H9 (cell line): ENCODE measurements at regions not wholly inside any gene's neighbourhood (a gene's known extent, or its start where the extent isn't known, plus 50 kb on each side); places are given as distances from the start of the nearest gene placed in this dataset.

Experiments used
- DNase-seq: peaks from one replicate; pipeline ENCODE4 v3.0.0-alpha.2; 2017
- H2AFZ ChIP-seq: one replicate; pipeline ENCODE4 v1.6.1; 2013; ENCODE audit warnings: mild to moderate bottlenecking, low read length, control low read depth, moderate library complexity
- H2AK5ac ChIP-seq: 2 replicates; pipeline ENCODE4 v1.6.1; 2013; ENCODE audit warnings: low read length, control low read depth, mixed read lengths; ENCODE audit not compliant: insufficient read length
- H2BK120ac ChIP-seq: one replicate; pipeline ENCODE4 v1.6.1; 2013; ENCODE audit warnings: low read depth, mild to moderate bottlenecking, low read length, control low read depth, inconsistent platforms; ENCODE audit not compliant: poor library complexity, severe bottlenecking
- H2BK12ac ChIP-seq: 2 replicates; pipeline ENCODE4 v1.6.1; 2013; ENCODE audit warnings: low read length, control low read depth, mixed read lengths, low read depth; ENCODE audit not compliant: insufficient read length
- H2BK15ac ChIP-seq: 2 replicates; pipeline ENCODE4 v1.6.1; 2013; ENCODE audit warnings: low read depth, low read length, control low read depth
- H2BK20ac ChIP-seq: one replicate; pipeline ENCODE4 v1.6.1; 2013; ENCODE audit warnings: low read depth, mild to moderate bottlenecking, low read length, control low read depth, inconsistent platforms; ENCODE audit not compliant: poor library complexity, severe bottlenecking
- H2BK5ac ChIP-seq: 2 replicates; pipeline ENCODE4 v1.6.1; 2013; ENCODE audit warnings: low read length, control low read depth, mixed read lengths; ENCODE audit not compliant: insufficient read length
- H3K14ac ChIP-seq: 2 replicates; pipeline ENCODE4 v1.6.1; 2013; ENCODE audit warnings: low read length, control low read depth; ENCODE audit not compliant: insufficient read depth
- H3K18ac ChIP-seq: 2 replicates; pipeline ENCODE4 v1.6.1; 2013; ENCODE audit warnings: low read depth, mild to moderate bottlenecking, mixed read lengths, low read length, control low read depth; ENCODE audit not compliant: insufficient read length
- H3K23ac ChIP-seq: 2 replicates; pipeline ENCODE4 v1.6.1; 2013; ENCODE audit warnings: low read length, control low read depth, mixed read lengths, low read depth; ENCODE audit not compliant: insufficient read length
- H3K23me2 ChIP-seq: 2 replicates; pipeline ENCODE4 v1.6.1; 2013; ENCODE audit warnings: low read depth, mild to moderate bottlenecking, mixed read lengths, low read length, control low read depth; ENCODE audit not compliant: insufficient read length, poor library complexity, severe bottlenecking
- H3K27ac ChIP-seq: 2 replicates; pipeline ENCODE4 v1.5.1; 2013; ENCODE audit warnings: low read length, control low read depth, mixed read lengths, low read depth; ENCODE audit not compliant: insufficient read length
- H3K27me3 ChIP-seq: 2 replicates; pipeline ENCODE4 v1.6.1; 2013; ENCODE audit warnings: low read length, control low read depth, inconsistent platforms; ENCODE audit not compliant: insufficient read depth
- H3K4ac ChIP-seq: 2 replicates; pipeline ENCODE4 v1.6.1; 2013; ENCODE audit warnings: low read depth, mild to moderate bottlenecking, control low read depth, inconsistent platforms, low read length, moderate library complexity
- H3K4me1 ChIP-seq: 2 replicates; pipeline ENCODE4 v1.6.1; 2013; ENCODE audit warnings: low read length, control low read depth, inconsistent platforms; ENCODE audit not compliant: insufficient read depth
- H3K4me2 ChIP-seq: 2 replicates; pipeline ENCODE4 v1.6.1; 2013; ENCODE audit warnings: low read length, control low read depth, mixed read lengths; ENCODE audit not compliant: insufficient read length, insufficient read depth
- H3K56ac ChIP-seq: 2 replicates; pipeline ENCODE4 v1.6.1; 2013; ENCODE audit warnings: low read depth, mild to moderate bottlenecking, mixed read lengths, low read length, control low read depth; ENCODE audit not compliant: insufficient read length
- H3K79me1 ChIP-seq: 2 replicates; pipeline ENCODE4 v1.6.1; 2013; ENCODE audit warnings: low read depth, mild to moderate bottlenecking, moderate library complexity, low read length, control low read depth, inconsistent platforms; ENCODE audit not compliant: insufficient read depth, poor library complexity, severe bottlenecking
- H3K79me2 ChIP-seq: 2 replicates; pipeline ENCODE4 v1.6.1; 2013; ENCODE audit warnings: low read length, control low read depth, inconsistent platforms; ENCODE audit not compliant: insufficient read depth
- H3K9ac ChIP-seq: 2 replicates; pipeline ENCODE4 v1.6.1; 2013; ENCODE audit warnings: low read length, control low read depth, mixed read lengths; ENCODE audit not compliant: insufficient read length; ENCODE audit errors: extremely low read depth
- H3K9me3 ChIP-seq: one replicate; pipeline ENCODE4 v1.6.1; 2013; ENCODE audit warnings: low read depth, low read length, inconsistent platforms; ENCODE audit not compliant: control insufficient read depth
- H3T11ph ChIP-seq: one replicate; pipeline ENCODE4 v1.6.1; 2013; ENCODE audit warnings: mild to moderate bottlenecking, low read length, control low read depth, inconsistent platforms
- H4K20me1 ChIP-seq: one replicate; pipeline ENCODE4 v1.6.1; 2013; ENCODE audit not compliant: control insufficient read depth, insufficient read length, insufficient read depth
- H4K5ac ChIP-seq: 2 replicates; pipeline ENCODE4 v1.6.1; 2013; ENCODE audit warnings: low read depth, mild to moderate bottlenecking, mixed read lengths, low read length, control low read depth; ENCODE audit not compliant: insufficient read length
- H4K8ac ChIP-seq: replicated peaks from 2 replicates; pipeline ENCODE4 v1.6.1; 2013; ENCODE audit warnings: low read length, control low read depth, mixed read lengths, low read depth; ENCODE audit not compliant: insufficient read length
- H4K91ac ChIP-seq: 2 replicates; pipeline ENCODE4 v1.6.1; 2013; ENCODE audit warnings: low read depth, mild to moderate bottlenecking, moderate library complexity, mixed read lengths, low read length, control low read depth; ENCODE audit not compliant: insufficient read length
- H3K27ac Mint-ChIP-seq, 3 experiments: 2 replicates in 2 of 3; 3 replicates in 1 of 3; pipeline ENCODE4 v1.8.0; 2020 to 2021; ENCODE audit warnings: mixed read lengths in 3 of 3, mild to moderate bottlenecking in 1 of 3, moderate library complexity in 1 of 3
- H3K27me3 Mint-ChIP-seq: 2 replicates; pipeline ENCODE4 v1.8.0; 2021; ENCODE audit warnings: low read depth, mild to moderate bottlenecking, moderate library complexity, mixed read lengths
- H3K36me3 Mint-ChIP-seq, 3 experiments: 2 replicates in 2 of 3; 3 replicates in 1 of 3; pipeline ENCODE4 v1.8.0; 2020 to 2021; ENCODE audit warnings: low read depth in 3 of 3, mixed read lengths in 3 of 3; ENCODE audit not compliant: insufficient read depth in 1 of 3
- H3K4me1 Mint-ChIP-seq, 2 experiments: 2 replicates each; pipeline ENCODE4 v1.8.0; 2020; ENCODE audit warnings: mixed read lengths in 2 of 2
- H3K4me3 Mint-ChIP-seq, 2 experiments: 2 replicates in 1 of 2; 3 replicates in 1 of 2; pipeline ENCODE4 v1.8.0; 2020 to 2021; ENCODE audit warnings: mild to moderate bottlenecking in 2 of 2, mixed read lengths in 2 of 2, moderate library complexity in 1 of 2
- H3K9me3 Mint-ChIP-seq, 2 experiments: 2 replicates in 1 of 2; 3 replicates in 1 of 2; pipeline ENCODE4 v1.8.0; 2020; ENCODE audit warnings: mild to moderate bottlenecking in 2 of 2, mixed read lengths in 2 of 2, moderate library complexity in 1 of 2
- CTCF ChIP-seq: fragments of 200-600 bp; sonication (generic); conservative IDR thresholded peaks from 3 replicates; pipeline ENCODE4 v1.8.0; 2021; ENCODE audit warnings: antibody characterized with exemption, mild to moderate bottlenecking
- WGBS: extraction: QIAGEN DNeasy Blood & Tissue Kit; methylation state at CpG from one replicate; pipeline ENCODE4 v1.1.7; 2013; ENCODE audit warnings: missing lambda C conversion rate, low lambda C conversion rate, mixed read lengths; ENCODE audit not compliant: insufficient read length; ENCODE audit errors: extremely low coverage; 5-methylcytosine and 5-hydroxymethylcytosine counted together

GRCh38 chr9:24351258-24351657, 194.4 kb downstream of the IZUMO3 start:
- no CpG with 5 or more reads among the region's 2 CpGs for WGBS
- Histone ChIP-seq H3K4me2 (no peak overlapping the region), H3K79me2 (no peaks in the 10 kb centered on the region), H3K56ac (no peak overlapping the region), H3K4ac (no peak overlapping the region), H2BK12ac (no peak overlapping the region), H3T11ph (no peak overlapping the region), H2AFZ (no peak overlapping the region), H3K23ac (no peak overlapping the region), H4K20me1 (no peaks in the 10 kb centered on the region), H3K9me3 (no peaks in the 10 kb centered on the region), H3K14ac (no peak overlapping the region), H3K23me2 (no peaks in the 10 kb centered on the region), H2BK120ac (no peak overlapping the region), H4K91ac (no peak overlapping the region), H4K8ac (no peak overlapping the region), H3K27ac (no peak overlapping the region), H3K79me1 (no peaks in the 10 kb centered on the region), H2AK5ac (no peak overlapping the region), H3K4me1 (no peaks in the 10 kb centered on the region), H3K27me3 (no peaks in the 10 kb centered on the region), H2BK20ac (no peak overlapping the region), H2BK15ac (no peak overlapping the region), H3K18ac (no peak overlapping the region), H4K5ac (no peak overlapping the region), H3K9ac (no peak overlapping the region), H2BK5ac (no peak overlapping the region)
- peaks cover 0 to 4% of the 10 kb centered on the region in 2 experiments; a peak in 1 of 4 replicates for H3K4me1 Mint-ChIP-seq
- H3K36me3 Mint-ChIP-seq: peaks cover 4 to 15% (median 7%) of the 10 kb centered on the region in 3 experiments
- DNase-seq: no peak
- no peak overlapping the region for H3K4me3 Mint-ChIP-seq
- H3K27me3 Mint-ChIP-seq: no peaks in the 10 kb centered on the region
- peaks cover 4 to 11% of the 10 kb centered on the region in 2 experiments for H3K9me3 Mint-ChIP-seq
- H3K27ac Mint-ChIP-seq: no peak overlapping the region
- no peak for TF ChIP-seq CTCF
